Smooth muscle cell (in vitro differentiated cells): ENCODE measurements at regions not wholly inside any gene's neighbourhood (a gene's known extent, or its start where the extent isn't known, plus 50 kb on each side); places are given as distances from the start of the nearest gene placed in this dataset.

Source experiments
- DNase-seq: peaks from one replicate; lab custom pipeline; 2025; ENCODE audit not compliant: unreplicated experiment; lab: John Stamatoyannopoulos, UW
- H2AFZ ChIP-seq: fragments of 200-600 bp; sonication (generic); 2 replicates; pipeline ENCODE4 v1.6.0; 2016; ENCODE audit warnings: antibody characterized with exemption, low read depth, mild to moderate bottlenecking
- H3F3A ChIP-seq: fragments of 200-600 bp; sonication (generic); 2 replicates; pipeline ENCODE4 v1.6.0; 2017; ENCODE audit warnings: antibody characterized with exemption, low read depth
- H3K27ac ChIP-seq: fragments of 200-600 bp; sonication (generic); 2 replicates; pipeline ENCODE4 v1.5.1; 2016; ENCODE audit warnings: low read depth, mild to moderate bottlenecking
- H3K27me3 ChIP-seq: fragments of 200-600 bp; sonication (generic); 2 replicates; pipeline ENCODE4 v1.6.1; 2016; ENCODE audit warnings: low read depth, mild to moderate bottlenecking
- H3K36me3 ChIP-seq: fragments of 200-600 bp; sonication (generic); 2 replicates; pipeline ENCODE4 v1.5.1; 2016; ENCODE audit warnings: low read depth
- H3K4me1 ChIP-seq: fragments of 200-600 bp; sonication (generic); 2 replicates; pipeline ENCODE4 v1.5.1; 2016; ENCODE audit warnings: low read depth
- H3K4me2 ChIP-seq: fragments of 200-600 bp; sonication (generic); 2 replicates; pipeline ENCODE4 v1.6.0; 2016; ENCODE audit warnings: mild to moderate bottlenecking
- H3K4me3 ChIP-seq: fragments of 200-600 bp; sonication (generic); 2 replicates; pipeline ENCODE4 v1.5.1; 2016; ENCODE audit warnings: mild to moderate bottlenecking
- H3K79me2 ChIP-seq: fragments of 200-600 bp; sonication (generic); 2 replicates; pipeline ENCODE4 v1.6.0; 2016; ENCODE audit warnings: low read depth, mild to moderate bottlenecking
- H3K9ac ChIP-seq: fragments of 200-600 bp; sonication (generic); 2 replicates; pipeline ENCODE4 v1.6.0; 2016; ENCODE audit warnings: low read depth
- H3K9me3 ChIP-seq: fragments of 200-600 bp; sonication (generic); replicated peaks from 2 replicates; pipeline ENCODE4 v1.5.1; 2016; ENCODE audit warnings: low read depth
- H4K20me1 ChIP-seq: fragments of 200-600 bp; sonication (generic); 2 replicates; pipeline ENCODE4 v1.6.0; 2016; ENCODE audit warnings: low read depth
- WGBS: methylation state at CpG from one replicate; pipeline ENCODE4 v1.1.7; 2016; ENCODE audit warnings: low lambda C conversion rate; 5-methylcytosine and 5-hydroxymethylcytosine counted together
- TF ChIP-seq, protein P1 (sequence below): fragments of 200-600 bp; sonication (generic); IDR thresholded peaks from 2 replicates; pipeline ENCODE4 v1.5.1; 2017; ENCODE audit warnings: borderline replicate concordance, mild to moderate bottlenecking, antibody characterized with exemption; ENCODE audit not compliant: insufficient read depth, poor library complexity, severe bottlenecking

DNA sequence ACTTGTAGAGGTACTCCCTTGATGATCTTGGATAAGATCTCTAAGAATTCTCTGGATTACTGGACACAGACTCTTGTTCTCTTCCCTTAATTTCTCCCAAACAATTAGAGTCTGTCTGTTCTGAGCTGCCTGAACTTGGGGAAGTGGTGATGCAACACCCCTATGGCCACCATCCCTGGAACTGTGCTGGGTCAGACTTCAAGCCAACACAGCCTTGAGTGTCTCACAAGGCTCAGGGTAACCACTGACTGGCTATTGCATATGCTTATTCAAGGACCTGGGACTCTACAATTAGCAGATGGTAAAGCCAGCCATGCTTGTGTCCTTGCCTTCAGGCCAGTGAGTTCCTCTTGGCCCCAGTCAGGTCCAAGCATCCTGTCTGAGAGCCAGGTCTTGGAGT is 504.5 kb downstream of the MAN2A1 start:
- no peaks in the 10 kb centered on the region for H3K36me3 ChIP-seq
- no peaks in the 10 kb centered on the region for H3K9me3 ChIP-seq
- H3K27ac ChIP-seq: no peak overlapping the region
- H3K4me1 ChIP-seq: no peaks in the 10 kb centered on the region
- H3K4me3 ChIP-seq: no peak overlapping the region
- H4K20me1 ChIP-seq: no peaks in the 10 kb centered on the region
- no peak for DNase-seq
- H3K79me2 ChIP-seq: no peaks in the 10 kb centered on the region
- no peak overlapping the region for H3K9ac ChIP-seq
- H2AFZ ChIP-seq: no peak overlapping the region
- no peaks in the 10 kb centered on the region for H3K27me3 ChIP-seq
- no peak overlapping the region for H3K4me2 ChIP-seq
- no peaks in the 10 kb centered on the region for H3F3A ChIP-seq
- TF ChIP-seq, protein P1, sequence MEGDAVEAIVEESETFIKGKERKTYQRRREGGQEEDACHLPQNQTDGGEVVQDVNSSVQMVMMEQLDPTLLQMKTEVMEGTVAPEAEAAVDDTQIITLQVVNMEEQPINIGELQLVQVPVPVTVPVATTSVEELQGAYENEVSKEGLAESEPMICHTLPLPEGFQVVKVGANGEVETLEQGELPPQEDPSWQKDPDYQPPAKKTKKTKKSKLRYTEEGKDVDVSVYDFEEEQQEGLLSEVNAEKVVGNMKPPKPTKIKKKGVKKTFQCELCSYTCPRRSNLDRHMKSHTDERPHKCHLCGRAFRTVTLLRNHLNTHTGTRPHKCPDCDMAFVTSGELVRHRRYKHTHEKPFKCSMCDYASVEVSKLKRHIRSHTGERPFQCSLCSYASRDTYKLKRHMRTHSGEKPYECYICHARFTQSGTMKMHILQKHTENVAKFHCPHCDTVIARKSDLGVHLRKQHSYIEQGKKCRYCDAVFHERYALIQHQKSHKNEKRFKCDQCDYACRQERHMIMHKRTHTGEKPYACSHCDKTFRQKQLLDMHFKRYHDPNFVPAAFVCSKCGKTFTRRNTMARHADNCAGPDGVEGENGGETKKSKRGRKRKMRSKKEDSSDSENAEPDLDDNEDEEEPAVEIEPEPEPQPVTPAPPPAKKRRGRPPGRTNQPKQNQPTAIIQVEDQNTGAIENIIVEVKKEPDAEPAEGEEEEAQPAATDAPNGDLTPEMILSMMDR: no peak

DNA sequence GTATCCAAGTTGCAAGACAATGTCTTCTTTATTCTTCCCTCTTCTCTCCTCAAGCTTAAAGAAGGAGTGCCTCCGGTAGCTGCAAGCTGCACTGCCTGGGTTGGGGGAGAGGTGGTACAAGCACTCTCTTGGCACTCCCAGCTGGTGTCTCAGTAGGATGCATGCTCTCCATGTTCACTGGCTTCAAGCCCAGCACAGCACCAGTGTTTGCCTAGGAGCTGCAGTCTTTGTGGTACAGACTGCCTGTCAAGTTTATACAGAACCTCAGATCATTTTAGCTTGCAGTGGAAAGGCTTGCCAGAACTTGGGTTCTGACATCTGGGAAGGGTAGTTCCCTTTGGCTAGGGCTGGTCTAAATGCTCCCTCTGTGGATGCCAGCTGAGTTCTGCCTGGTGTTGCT is 505.6 kb downstream of the MAN2A1 start:
- no peaks in the 10 kb centered on the region for H3K79me2 ChIP-seq
- TF ChIP-seq, protein P1: no peak
- no peak overlapping the region for H3K4me2 ChIP-seq
- no peaks in the 10 kb centered on the region for H3K36me3 ChIP-seq
- H3K9ac ChIP-seq: no peak overlapping the region
- no peak for DNase-seq
- H3K27ac ChIP-seq: no peak overlapping the region
- 95% methylated on average over 1 of the region's 1 CpG for WGBS
- no peak overlapping the region for H2AFZ ChIP-seq
- H3F3A ChIP-seq: no peaks in the 10 kb centered on the region
- no peaks in the 10 kb centered on the region for H4K20me1 ChIP-seq
- no peaks in the 10 kb centered on the region for H3K4me1 ChIP-seq
- H3K9me3 ChIP-seq: no peaks in the 10 kb centered on the region
- H3K4me3 ChIP-seq: no peak overlapping the region
- no peaks in the 10 kb centered on the region for H3K27me3 ChIP-seq

DNA sequence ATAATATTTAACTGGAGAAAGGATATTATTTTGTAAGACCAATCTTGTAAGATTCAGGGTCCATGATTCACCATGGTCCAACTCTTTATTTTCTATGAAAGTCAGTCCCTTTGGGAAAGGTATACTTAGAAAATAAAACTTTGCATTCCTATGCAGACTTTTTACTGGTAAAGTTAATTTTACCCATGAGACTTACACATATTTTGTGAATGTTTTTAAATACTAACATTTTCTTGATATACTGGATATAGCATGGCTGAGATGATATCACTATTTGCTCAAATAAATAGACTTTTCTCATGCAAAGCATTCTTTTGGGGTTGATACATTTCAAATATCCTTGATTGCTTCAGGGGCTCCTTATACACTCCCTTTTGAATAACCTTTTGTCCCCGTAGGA is 512.1 kb downstream of the MAN2A1 start:
- 82% methylated on average over 1 of the region's 1 CpG for WGBS
- TF ChIP-seq, protein P1: no peak
- Histone ChIP-seq H3K27me3 (no peaks in the 10 kb centered on the region), H3K4me2 (no peak overlapping the region), H3K36me3 (no peaks in the 10 kb centered on the region), H3K79me2 (no peaks in the 10 kb centered on the region), H3F3A (no peaks in the 10 kb centered on the region), H3K4me1 (no peaks in the 10 kb centered on the region), H3K27ac (no peak overlapping the region), H2AFZ (no peak overlapping the region), H3K9me3 (no peaks in the 10 kb centered on the region), H3K9ac (no peak overlapping the region), H3K4me3 (no peak overlapping the region), H4K20me1 (no peaks in the 10 kb centered on the region)
- DNase-seq: no peak

DNA sequence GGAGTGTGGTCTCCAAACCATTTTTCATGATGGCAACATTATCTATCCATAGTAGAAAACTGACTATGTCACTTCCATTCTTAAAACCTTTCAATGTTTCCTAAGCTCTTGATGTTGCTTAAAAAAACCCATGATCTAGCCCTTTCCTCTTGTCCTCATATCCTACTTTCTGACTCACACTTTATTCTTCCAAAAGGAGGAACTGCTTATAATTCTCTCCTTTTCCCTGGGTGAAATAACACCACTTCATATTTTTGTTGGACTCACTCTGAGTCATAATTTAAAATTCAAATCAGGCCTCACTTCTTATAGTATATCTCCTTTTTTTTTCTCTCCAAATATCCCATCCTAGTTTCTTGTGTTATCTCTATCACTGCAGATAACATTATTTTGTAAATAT is 513.9 kb downstream of the MAN2A1 start:
- no peak overlapping the region for H3K4me2 ChIP-seq
- no peak overlapping the region for H3K27ac ChIP-seq
- no peak overlapping the region for H3K9ac ChIP-seq
- no peaks in the 10 kb centered on the region for H3K36me3 ChIP-seq
- no peaks in the 10 kb centered on the region for H3K4me1 ChIP-seq
- no peaks in the 10 kb centered on the region for H3K79me2 ChIP-seq
- H2AFZ ChIP-seq: no peak overlapping the region
- no peaks in the 10 kb centered on the region for H3K27me3 ChIP-seq
- H3F3A ChIP-seq: no peaks in the 10 kb centered on the region
- H4K20me1 ChIP-seq: no peaks in the 10 kb centered on the region
- DNase-seq: no peak
- H3K4me3 ChIP-seq: no peak overlapping the region
- H3K9me3 ChIP-seq: no peaks in the 10 kb centered on the region
- TF ChIP-seq, protein P1: no peak
